Esophagus mucosa (tissue), 1 donor: ENCODE measurements at regions not wholly inside any gene's neighbourhood (a gene's known extent, or its start where the extent isn't known, plus 50 kb on each side); places are given as distances from the start of the nearest gene placed in this dataset.

Experiments used
- ATAC-seq: fragments of 200-7000 bp; cut with Tn5 transposase; one replicate; pipeline ENCODE4 v1.9.1; 2020
- donor health status: DM: yes; HTN: yes; CAD: no.

- peak; percentile 60 for ATAC-seq
Observed at GRCh38 chr5:93161661-93162654, 419.1 kb downstream of the NR2F1-AS1 start.

DNA sequence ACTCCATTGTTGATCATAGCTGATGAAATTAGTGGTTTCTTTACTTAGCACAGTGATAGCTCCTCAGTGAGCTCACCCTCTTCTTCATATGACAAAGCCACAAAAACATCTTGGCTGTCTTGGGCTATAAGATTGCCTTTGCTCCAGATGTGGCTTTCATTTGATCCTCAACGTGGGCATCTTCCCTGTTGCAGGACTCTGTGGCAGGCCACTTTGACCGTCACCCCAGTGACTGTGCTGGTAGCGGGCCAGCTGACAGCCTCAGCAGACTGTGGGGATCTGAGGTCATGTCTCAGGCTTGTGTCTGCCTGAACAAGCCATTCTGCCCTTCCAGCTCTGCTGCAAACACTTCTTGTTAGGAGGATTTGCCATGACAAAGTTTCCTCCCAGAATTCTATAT lies 422.2 kb downstream of the NR2F1-AS1 start:
- ATAC-seq = no peak

DNA sequence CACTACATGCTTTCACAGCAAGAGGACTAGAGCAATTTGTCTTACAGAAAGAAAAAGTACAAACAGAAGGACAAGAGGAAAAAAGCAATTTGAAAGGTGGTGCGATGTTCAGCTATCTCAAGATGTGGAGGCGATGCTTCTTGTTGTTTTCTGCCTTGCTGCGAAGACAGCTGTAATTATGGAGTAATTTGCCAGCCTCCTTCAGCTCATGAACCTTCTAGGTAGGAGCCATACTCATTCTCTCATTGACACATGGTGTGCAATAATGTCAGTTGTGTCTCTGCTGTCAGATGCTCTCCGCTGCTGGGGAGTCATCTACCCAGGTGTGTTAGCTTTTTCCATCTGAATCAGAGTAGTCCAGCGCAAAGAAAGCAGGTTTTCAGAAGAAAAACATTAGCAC lies 424.5 kb downstream of the NR2F1-AS1 start:
- no peak for ATAC-seq

- no peak for ATAC-seq
Observed at GRCh38 chr5:93154535-93154934, 426.5 kb downstream of the NR2F1-AS1 start.

DNA sequence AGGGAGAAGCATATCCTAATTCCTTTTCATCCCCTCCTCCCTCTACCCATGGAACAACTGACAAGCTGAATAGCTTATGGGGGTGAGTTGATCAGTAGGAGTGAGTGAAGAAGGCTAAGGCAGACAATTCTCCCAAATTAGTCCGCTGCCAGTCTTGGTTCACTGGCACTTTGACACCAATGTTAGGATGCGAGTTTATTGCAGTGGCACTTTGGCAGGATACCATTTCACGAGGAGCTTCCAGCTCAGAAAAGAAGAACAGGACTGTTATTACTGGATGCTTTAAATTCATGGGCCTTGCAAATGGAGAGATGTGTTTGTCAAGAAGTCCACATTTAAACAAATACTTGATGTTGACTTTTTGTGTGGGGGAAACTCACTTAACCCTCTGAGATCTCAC lies 427.6 kb downstream of the NR2F1-AS1 start:
- no peak for ATAC-seq

GRCh38 chr5:93151896-93152295 lies 429.1 kb downstream of the NR2F1-AS1 start:
- ATAC-seq = no peak

- ATAC-seq = no peak
Observed at GRCh38 chr5:93151121-93151520, 429.9 kb downstream of the NR2F1-AS1 start.

DNA sequence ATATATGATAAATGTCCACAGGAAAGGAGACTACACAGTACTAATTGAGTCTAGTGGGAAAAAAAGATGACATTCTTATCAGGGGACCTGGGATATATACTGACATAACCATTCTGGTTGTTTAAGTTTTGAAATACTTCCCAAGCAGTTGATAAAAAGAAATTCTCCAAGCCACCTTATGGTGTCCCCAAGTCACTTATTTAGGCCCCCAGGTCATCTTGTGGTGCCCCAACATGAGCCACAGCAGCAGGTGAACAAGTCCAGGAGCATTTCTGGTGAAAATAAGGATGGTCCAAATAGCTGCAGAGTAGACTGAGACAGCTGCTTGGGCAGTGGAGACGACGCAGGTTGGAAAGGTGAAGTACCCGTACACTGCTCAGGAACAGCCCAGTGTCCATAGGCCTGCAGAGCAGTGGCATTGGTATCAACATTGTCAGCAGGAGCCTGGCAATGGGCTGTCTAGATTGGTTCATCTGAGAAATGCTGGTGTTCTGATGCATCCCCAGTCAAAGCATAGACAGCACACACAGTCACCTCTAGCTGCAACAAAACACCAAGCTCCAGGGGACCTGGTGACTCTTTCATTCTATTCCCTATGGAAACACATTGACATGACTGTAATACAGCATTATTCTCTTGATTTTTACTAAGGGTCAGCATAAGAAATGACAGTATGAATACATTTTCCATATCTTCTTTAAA lies 430.6 kb downstream of the NR2F1-AS1 start:
- no peak for ATAC-seq

DNA sequence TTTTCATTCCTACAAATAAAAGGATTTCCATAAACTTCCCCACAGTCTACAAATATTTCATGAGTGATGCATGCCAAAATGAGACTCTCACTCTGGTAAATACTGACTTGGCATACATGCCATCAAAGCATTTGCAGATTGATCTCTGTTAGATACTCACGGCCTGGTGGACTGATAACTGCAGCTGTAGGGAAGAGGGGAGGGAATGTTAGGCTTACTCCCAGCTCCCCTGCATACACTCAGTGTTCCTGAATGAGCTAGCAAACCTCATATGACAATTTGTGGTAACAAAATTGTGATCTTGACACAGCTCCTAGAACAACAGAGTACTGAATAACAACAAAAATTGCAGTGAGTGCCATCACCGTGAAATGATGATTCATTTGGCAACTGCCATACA lies 435.3 kb downstream of the NR2F1-AS1 start:
- no peak for ATAC-seq

- no peak for ATAC-seq
Observed at GRCh38 chr5:93145019-93145418, 436.0 kb downstream of the NR2F1-AS1 start.

- ATAC-seq = no peak
Observed at GRCh38 chr5:93141969-93142368, 439.1 kb downstream of the NR2F1-AS1 start.

- ATAC-seq = no peak
Observed at GRCh38 chr5:93130624-93131490, 450.2 kb downstream of the NR2F1-AS1 start.

GRCh38 chr5:93126634-93127033 lies 454.4 kb downstream of the NR2F1-AS1 start:
- no peak for ATAC-seq

DNA sequence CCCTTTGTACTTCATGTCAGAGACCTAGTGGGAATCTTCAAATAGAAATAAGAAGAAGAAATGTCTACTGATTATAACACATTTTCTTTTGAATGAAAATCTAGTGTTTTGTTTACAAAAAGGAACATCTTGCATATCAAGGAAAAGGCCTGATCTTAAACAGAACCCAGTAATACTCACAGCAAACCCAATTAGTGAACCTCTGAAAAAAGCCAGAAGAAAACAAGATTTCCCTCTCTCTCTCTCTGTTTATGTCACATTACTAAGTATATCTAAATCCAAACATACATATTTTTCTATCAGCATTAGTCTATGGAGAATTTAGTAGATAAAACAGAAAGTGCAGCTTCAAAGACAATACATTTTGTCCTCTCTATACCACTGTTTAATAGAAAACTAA lies 457.9 kb downstream of the NR2F1-AS1 start:
- no peak for ATAC-seq

GRCh38 chr5:93122446-93122845 lies 458.6 kb downstream of the NR2F1-AS1 start:
- ATAC-seq = no peak

DNA sequence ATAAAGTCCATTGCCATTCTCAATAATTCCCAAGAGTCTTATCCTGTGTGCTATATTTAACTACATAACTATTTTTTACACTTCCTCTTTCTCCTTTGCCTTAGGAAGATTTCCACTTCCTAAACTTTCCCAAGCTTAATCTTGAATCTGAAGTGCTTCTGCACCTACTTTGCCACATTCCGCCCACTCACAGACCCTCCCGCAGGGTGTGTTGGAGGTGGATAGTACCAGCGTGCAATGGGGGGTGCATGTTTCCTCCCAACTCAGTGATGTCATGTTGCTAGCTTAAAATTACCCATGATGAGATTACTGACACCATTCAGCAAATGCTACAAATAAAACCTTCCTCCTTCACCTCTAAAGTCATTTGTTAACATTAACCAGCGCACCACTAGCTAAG lies 460.2 kb downstream of the NR2F1-AS1 start:
- no peak for ATAC-seq

GRCh38 chr5:93120051-93120450 lies 461.0 kb downstream of the NR2F1-AS1 start:
- no peak for ATAC-seq

DNA sequence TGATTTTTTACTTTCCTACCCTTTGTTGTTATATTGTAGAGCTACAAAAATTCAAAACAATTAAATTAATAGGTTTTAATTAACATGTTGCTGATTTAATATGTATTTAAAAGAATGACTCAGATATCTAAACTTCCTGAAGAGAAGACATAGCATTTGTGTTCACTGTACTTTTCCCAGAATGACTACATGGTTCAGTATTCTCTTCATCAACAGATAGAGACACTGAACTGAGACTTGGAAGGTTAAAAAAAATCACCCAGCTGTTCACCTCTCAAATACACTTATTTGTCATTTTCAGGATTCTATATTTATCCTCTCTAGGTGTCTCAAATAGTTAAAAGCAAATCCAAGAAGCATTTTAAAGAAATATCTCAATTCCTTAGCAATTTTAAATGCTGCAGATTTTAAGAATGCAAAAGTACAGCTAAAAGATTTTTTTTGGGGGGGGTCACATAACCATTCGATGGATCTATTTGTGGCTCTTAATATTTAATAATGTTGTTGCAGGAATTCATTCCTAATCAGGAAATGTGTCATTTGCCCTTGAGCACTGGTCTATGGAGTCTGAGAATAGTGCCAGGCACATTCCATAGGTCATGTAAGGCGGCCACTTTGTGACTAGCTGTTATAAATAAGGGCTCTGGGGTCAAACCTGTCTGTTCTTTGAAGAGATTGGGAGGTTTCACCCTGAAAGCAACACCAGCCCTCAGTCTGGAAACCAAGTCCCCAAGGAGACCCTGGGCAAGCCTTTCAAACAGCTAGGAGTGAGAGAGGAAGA lies 463.1 kb downstream of the NR2F1-AS1 start:
- ATAC-seq = no peak

- no peak for ATAC-seq
Observed at GRCh38 chr5:93107805-93108520, 473.1 kb downstream of the NR2F1-AS1 start.

- no peak for ATAC-seq
Observed at GRCh38 chr5:93107141-93107540, 473.9 kb downstream of the NR2F1-AS1 start.

- ATAC-seq = no peak
Observed at GRCh38 chr5:93101661-93102060, 479.4 kb downstream of the NR2F1-AS1 start.
